Mesodermal cell (in vitro differentiated cells): ENCODE measurements at regions not wholly inside any gene's neighbourhood (a gene's known extent, or its start where the extent isn't known, plus 50 kb on each side); places are given as distances from the start of the nearest gene placed in this dataset.
"Not testable (repeated sequence)": the region's sequence is repeated elsewhere in the genome, so short reads cannot be mapped to it uniquely, and the experiment has no call there.

ENCODE experiments used
- H3K27ac ChIP-seq: 2 replicates; pipeline ENCODE4 v1.7.0; 2013; ENCODE audit warnings: mild to moderate bottlenecking, low read depth, low read length, moderate library complexity; ENCODE audit not compliant: severe bottlenecking
- H3K36me3 ChIP-seq: 2 replicates; pipeline ENCODE4 v1.7.1; 2013; ENCODE audit warnings: mild to moderate bottlenecking, low read length, moderate library complexity; ENCODE audit not compliant: control insufficient read depth, insufficient read depth
- H3K4me1 ChIP-seq: one replicate; pipeline ENCODE4 v1.7.1; 2013; ENCODE audit warnings: mild to moderate bottlenecking, low read length; ENCODE audit not compliant: insufficient read depth, control insufficient read depth, poor library complexity, severe bottlenecking
- H3K4me3 ChIP-seq: 2 replicates; pipeline ENCODE4 v1.7.0; 2013; ENCODE audit warnings: low read length, control low read depth, mild to moderate bottlenecking; ENCODE audit not compliant: insufficient read depth, poor library complexity, severe bottlenecking; ENCODE audit errors: extremely low read depth
- H3K9me3 ChIP-seq: 2 replicates; pipeline ENCODE4 v1.7.1; 2013; ENCODE audit warnings: mild to moderate bottlenecking, low read length, moderate library complexity; ENCODE audit not compliant: control insufficient read depth
- WGBS, 2 experiments: methylation state at CpG; one replicate each; pipeline ENCODE4 v1.1.5; 2013; ENCODE audit warnings: missing lambda C conversion rate in 2 of 2; ENCODE audit not compliant: insufficient coverage in 2 of 2; 5-methylcytosine and 5-hydroxymethylcytosine counted together

DNA sequence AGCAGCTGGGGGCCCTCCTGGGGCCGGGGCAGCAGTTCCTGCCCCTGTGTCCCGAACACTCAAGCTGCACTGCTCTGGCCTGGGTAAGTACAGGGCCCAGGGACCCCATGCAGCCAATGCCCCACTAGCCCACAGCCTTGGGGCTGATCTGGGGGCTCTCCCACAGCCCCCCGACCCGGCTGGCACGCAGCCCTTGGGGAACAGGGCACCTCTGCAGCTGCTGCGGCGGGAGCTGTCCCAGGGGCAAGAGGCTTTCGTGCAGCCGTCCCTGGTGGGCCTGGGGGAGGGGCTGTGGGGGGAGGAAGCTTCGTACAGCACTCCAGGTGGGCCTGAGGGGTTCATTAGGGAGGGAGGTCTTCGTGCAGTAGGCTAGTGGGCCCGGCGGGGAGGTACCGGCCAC, 186.9 kb downstream of the IGLL1 start:
- whole genome bisulfite sequencing, 2 experiments, result 92 to 95% methylated on average over 7 of the region's 14 CpGs
- not testable (repeated sequence) for H3K4me1 ChIP-seq, H3K27ac ChIP-seq, H3K4me3 ChIP-seq, H3K9me3 ChIP-seq
- peaks cover 14% of the 10 kb centered on the region for H3K36me3 ChIP-seq

DNA sequence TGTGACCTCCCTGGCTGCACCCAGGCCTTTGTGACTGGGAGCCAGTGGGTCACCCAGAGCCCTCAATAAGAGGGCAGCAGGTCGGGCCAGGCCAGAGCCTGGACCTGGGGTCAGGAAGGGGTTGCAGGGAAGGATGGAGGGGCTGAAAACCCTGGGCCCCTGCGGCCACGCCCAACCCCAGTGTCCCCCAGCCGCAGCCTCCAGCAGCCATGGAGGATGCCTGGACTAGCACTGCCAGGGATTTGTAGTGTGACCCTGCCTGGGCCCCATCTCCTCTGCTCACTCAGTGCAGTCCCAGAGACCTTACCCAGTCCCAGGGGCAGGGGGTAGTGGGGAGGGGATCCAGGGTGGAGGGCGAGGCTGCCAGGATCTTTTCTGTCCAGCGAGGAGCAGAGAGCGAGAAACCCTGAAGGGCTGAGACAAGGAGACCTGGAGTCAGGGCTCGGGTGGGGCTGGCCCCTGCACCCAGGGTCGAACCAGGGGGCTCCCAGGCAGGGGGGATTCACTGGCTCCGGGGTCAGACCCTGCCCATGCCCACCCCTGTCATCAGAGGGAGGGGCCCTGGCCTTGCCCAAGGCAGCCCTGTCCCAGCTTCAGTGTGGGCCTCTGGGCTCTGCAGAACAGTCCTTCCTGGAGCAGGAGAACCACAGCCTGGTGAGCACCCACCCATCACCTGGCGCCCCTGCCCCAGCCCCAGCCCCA, 187.5 kb downstream of the IGLL1 start:
- H3K36me3 ChIP-seq, result peaks cover 9% of the 10 kb centered on the region
- 81 to 90% methylated on average over 8 to 10 of the region's 11 CpGs for WGBS, 2 experiments
- H3K9me3 ChIP-seq, result no peaks in the 10 kb centered on the region
- no peak overlapping the region for H3K27ac ChIP-seq
- no peak overlapping the region for H3K4me3 ChIP-seq
- H3K4me1 ChIP-seq, result peaks cover 9% of the 10 kb centered on the region

DNA sequence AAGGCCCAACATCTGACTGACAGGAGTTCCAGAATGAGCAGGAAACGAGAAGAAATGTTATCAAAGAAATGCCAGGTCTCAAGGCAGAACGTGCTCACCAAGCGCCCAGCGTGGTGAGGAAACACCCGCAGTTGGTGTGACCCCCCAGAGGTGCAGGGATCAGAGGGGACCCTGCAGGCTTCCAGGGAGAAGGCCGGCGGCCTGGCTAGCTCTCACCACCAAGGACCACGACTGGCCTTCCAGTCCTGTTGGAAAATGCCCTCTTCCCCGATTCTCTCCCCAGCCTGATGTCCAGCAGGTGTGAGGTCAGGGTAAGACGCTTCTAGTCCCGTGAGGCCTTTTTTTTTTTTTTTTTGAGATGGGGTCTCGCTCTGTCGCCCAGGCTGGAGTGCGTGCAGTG, 189.1 kb downstream of the IGLL1 start:
- WGBS, 2 experiments, result 82 to 93% methylated on average over 10 to 11 of the region's 14 CpGs

DNA sequence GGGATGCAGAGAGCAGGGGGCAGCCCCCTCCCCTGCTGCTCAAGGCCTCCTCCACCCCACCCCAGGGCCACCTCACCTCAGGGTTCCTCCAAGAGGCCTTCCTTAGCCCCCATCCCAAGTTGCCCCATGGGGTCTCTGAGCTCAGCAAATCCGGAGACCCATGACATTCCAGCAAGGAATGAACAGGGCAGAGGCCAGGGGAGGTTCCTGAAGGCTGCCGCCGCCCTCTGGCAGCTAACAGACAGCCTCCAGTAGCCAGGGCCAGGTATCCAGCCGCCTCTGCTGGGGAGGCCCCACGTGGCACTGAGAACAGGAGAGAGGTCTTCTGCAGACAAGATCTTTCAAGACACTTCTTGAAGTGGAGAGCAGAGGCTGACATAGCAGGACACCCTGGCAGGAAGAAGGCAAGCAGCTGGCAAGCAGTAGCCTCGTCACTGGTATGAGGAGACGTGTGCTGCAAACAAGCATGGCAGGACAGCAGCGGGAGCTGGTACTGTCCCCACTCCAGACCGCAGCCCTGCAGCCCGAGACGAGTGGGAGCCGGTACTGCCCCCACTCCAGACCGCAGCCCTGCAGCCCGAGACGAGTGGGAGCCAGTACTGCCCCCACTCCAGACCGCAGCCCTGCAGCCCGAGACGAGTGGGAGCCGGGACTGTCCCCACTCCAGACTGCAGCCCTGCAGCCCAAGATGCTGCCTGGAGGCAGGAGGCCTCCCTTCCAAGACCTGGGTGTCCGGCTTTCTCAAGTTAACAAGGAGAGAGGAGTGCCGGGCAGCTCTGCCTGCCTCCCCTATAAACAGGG, 190.6 kb downstream of the IGLL1 start:
- Histone ChIP-seq H3K27ac (no peak overlapping the region), H3K4me1 (peaks cover 9% of the 10 kb centered on the region), H3K36me3 (no peaks in the 10 kb centered on the region), H3K4me3 (no peak overlapping the region), H3K9me3 (no peaks in the 10 kb centered on the region)
- WGBS, 2 experiments, result 76 to 77% methylated on average over 18 to 19 of the region's 21 CpGs

More for the DNA sequence above, 189.1 kb downstream of the IGLL1 start:
- Histone ChIP-seq H3K4me1 (peaks cover 9% of the 10 kb centered on the region), H3K36me3 (peaks cover 2% of the 10 kb centered on the region), H3K4me3 (no peak overlapping the region), H3K9me3 (no peaks in the 10 kb centered on the region), H3K27ac (no peak overlapping the region)

DNA sequence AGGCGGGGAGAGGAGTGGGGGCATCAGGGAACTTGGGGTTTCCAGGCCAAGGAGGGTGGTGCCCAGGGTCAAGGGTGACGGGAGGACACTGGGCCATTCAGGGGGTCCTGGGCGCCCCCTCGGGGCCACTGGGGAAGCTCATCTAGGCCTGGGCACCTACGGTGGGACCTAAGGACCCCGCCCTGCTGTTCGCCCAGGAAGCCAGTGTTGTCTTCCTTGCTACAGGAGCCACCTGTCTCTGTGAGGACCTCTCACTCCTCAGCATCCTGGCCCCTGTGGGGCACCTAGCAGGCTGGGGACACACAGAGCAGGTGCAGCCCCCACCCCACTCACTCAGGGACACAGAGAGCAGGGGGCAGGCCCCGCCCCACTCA, 191.6 kb downstream of the IGLL1 start:
- no peak overlapping the region for H3K27ac ChIP-seq
- 96 to 97% methylated on average over 5 to 7 of the region's 8 CpGs for WGBS, 2 experiments
- peaks cover 9% of the 10 kb centered on the region for H3K4me1 ChIP-seq
- H3K4me3 ChIP-seq, result no peak overlapping the region
- no peaks in the 10 kb centered on the region for H3K36me3 ChIP-seq
- no peaks in the 10 kb centered on the region for H3K9me3 ChIP-seq

DNA sequence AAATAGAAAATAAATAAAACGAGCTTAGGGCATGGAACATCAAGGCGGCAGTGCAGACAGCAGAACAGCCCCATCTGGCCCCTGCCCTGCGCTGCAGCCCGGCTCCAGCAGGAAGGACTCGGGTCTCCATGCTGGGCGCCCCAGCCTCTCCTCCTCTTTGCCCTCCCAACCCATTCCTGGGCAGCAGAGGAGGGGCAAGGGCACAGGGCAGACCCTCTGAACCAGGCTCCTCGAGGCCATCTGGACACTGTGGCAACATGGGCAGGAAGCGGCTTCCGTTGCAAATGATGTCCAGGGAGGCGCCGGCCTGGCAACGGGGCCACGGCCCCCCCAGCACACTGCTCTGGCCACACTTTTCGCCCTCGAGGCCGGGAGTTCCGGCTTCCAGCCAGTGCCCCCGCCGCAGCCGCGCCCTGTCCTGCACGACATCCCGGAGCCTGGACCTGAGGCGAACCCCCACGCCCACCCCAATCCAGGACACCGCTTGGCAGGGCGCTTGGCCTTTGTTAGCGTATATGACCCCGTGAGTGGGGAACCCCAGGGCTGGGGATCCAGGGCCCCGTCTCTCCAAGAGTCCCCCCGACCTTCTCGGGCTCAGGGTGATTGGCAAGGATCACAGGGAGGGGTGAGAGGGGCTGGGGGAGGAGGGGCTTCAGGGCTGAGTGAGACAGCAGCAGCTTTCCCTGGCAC, 192.1 kb downstream of the IGLL1 start:
- 96 to 99% methylated on average over 22 to 23 of the region's 32 CpGs for WGBS, 2 experiments

DNA sequence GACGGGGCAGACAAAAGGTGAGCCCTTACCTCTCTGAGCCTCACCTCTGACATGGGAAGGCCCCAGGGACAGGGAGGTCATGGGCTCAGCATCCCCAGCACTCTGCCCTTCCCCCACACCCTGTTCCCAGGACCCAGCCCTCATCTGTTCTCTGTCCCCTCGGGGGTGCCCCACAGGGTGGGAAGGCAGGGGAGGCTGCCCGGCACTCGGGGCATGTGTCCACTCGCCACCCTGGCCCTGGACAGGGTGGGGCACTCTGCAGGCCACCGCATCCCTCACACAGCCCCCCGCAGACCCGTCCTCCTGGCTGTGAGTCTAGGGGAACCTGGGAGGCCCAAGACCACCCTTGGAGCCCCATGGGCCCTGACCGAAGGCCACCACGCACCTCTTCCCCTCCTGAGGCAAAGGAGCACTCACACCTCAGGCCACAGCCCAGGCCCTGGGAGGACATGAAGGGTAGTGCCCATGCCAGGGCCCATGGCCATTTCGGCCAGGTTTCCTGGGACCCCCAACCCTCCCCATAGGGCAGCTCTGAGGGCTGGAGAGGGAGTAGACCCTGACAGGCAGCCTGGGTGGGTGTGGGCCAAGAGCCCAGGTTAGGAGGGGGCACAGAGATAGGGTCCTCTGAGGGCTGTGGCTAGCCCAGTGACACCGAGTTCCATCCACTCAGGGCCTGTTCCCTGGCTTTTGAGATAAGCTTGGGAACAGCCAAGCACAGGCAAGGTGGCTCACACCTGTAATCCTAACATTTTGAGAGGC, 193.1 kb downstream of the IGLL1 start:
- 86 to 98% methylated on average over 7 to 9 of the region's 12 CpGs for WGBS, 2 experiments
- Histone ChIP-seq H3K27ac (no peak overlapping the region), H3K4me1 (peaks cover 9% of the 10 kb centered on the region), H3K9me3 (no peaks in the 10 kb centered on the region), H3K4me3 (no peak overlapping the region), H3K36me3 (no peaks in the 10 kb centered on the region)

More for the DNA sequence above, 192.1 kb downstream of the IGLL1 start:
- H3K9me3 ChIP-seq, result no peaks in the 10 kb centered on the region
- H3K4me3 ChIP-seq, result no peak overlapping the region
- H3K36me3 ChIP-seq, result no peaks in the 10 kb centered on the region
- H3K4me1 ChIP-seq, result peaks cover 9% of the 10 kb centered on the region
- no peak overlapping the region for H3K27ac ChIP-seq

DNA sequence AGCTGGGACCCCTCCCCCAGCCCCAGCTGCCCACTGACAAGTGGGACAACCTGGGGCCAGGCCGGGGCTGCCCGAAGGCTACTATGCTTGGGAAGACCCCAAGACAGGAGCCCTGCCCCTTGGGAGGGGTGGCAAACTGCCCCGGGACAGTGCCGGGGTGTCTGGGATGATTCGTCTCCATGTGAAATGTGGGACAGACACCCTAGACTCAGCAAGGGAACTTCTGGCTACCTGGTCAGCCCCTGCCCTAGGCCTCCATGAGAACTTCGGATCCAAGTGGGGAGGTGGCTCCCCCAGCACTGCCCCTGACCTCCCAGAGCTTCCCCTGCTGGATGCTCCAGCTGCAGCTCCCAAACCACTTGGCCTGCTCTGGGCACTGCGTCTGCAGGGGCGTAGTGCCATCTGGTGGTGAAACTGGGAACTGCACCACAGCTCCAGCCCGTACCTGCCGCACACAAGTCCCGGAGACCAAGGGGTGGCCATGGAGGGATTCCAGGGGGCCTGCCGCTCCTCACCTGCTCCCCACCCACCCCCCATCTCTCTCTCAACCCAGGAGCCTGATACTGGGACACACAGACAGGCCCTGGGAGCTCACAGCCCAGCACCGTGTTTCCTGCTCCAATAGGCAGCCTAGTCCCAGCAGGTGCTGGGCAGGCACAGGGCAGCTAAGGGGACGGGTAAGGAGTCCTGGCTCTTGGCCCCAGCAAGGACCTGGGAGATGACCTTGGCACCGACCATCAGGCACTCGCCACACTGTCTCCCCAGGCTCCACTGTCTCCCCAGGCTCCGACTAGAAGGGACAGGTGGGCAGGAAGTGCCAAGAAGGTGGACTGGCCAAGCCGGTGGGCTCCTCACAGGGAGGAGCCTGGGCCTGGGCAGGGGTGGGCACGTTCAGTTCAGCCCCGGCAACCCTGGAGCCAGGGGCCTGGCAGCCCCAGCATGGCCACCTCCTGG, 194.1 kb downstream of the IGLL1 start:
- Histone ChIP-seq H3K4me3 (no peak overlapping the region), H3K4me1 (peaks cover 9% of the 10 kb centered on the region), H3K9me3 (no peaks in the 10 kb centered on the region), H3K27ac (no peak overlapping the region), H3K36me3 (no peaks in the 10 kb centered on the region)
- 49 to 52% methylated on average over 15 to 16 of the region's 20 CpGs for WGBS, 2 experiments

DNA sequence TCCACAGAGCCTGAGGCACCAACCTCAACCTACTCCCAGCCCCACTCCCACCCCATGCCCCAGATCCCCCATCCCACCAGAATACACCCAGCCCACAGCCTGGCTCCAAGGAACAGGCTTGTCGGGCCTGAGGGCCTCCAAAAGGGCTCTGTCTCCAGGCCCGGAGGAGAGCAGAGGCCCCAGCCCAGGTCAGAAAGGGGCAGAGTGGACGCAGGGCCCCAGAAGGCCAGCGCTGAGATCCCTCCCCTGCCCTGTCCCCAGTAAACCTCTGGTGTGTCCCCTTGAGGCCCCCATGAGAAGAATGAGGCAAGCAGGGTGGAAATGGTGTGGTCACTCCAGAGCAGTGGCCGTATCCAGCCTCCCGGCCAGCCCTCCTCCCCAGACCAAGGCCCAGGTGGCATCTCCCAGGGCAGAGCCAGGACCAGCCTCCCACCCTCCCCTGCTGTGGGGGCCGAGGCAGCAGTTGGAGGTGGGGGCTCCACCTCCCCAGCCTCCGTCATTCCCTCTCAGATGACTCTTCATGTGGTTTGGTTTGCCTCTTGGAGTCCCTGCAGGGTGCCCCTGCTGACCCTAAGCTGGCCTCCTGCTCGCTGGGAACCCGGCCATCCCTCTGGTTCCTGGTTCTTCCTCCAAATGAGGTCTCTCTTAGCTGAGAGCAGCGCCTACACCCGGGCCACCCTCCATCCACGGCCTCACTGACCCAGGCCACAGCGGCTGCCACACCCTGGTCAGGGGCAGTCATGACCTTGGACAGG, 195.0 kb downstream of the IGLL1 start:
- no peaks in the 10 kb centered on the region for H3K9me3 ChIP-seq
- peaks cover 9% of the 10 kb centered on the region for H3K4me1 ChIP-seq
- 86 to 87% methylated on average over 11 of the region's 14 CpGs for WGBS, 2 experiments
- no peaks in the 10 kb centered on the region for H3K36me3 ChIP-seq
- no peak overlapping the region for H3K27ac ChIP-seq
- H3K4me3 ChIP-seq, result no peak overlapping the region
